GM23248 (cell line): ENCODE measurements at regions not wholly inside any gene's neighbourhood (a gene's known extent, or its start where the extent isn't known, plus 50 kb on each side); places are given as distances from the start of the nearest gene placed in this dataset.

Source experiments
- DNase-seq: peaks from one replicate; pipeline ENCODE4 v3.0.0-alpha.2; 2015
- H2AFZ ChIP-seq: fragments of 200-600 bp; sonication (generic); 2 replicates; pipeline ENCODE4 v1.6.1; 2016; ENCODE audit warnings: antibody characterized with exemption
- H3F3A ChIP-seq: fragments of 200-600 bp; sonication (generic); 2 replicates; pipeline ENCODE4 v1.6.1; 2016; ENCODE audit warnings: mild to moderate bottlenecking, antibody characterized with exemption, mixed run types; ENCODE audit not compliant: insufficient read depth
- H3K27ac ChIP-seq: fragments of 200-600 bp; sonication (generic); 2 replicates; pipeline ENCODE4 v1.5.1; 2016; ENCODE audit warnings: mild to moderate bottlenecking
- H3K27me3 ChIP-seq: fragments of 200-600 bp; sonication (generic); replicated peaks from 2 replicates; pipeline ENCODE4 v1.6.1; 2016; ENCODE audit warnings: mild to moderate bottlenecking; ENCODE audit not compliant: insufficient read depth
- H3K36me3 ChIP-seq: fragments of 200-600 bp; sonication (generic); 2 replicates; pipeline ENCODE4 v1.6.1; 2016; ENCODE audit warnings: low read depth, mild to moderate bottlenecking
- H3K4me1 ChIP-seq: fragments of 200-600 bp; sonication (generic); 2 replicates; pipeline ENCODE4 v1.6.1; 2016; ENCODE audit warnings: mild to moderate bottlenecking; ENCODE audit not compliant: insufficient read depth
- H3K4me2 ChIP-seq: fragments of 200-600 bp; sonication (generic); one replicate; pipeline ENCODE4 v1.6.1; 2016; ENCODE audit warnings: mild to moderate bottlenecking; ENCODE audit not compliant: unreplicated experiment
- H3K4me3 ChIP-seq: fragments of 200-600 bp; sonication (generic); 2 replicates; pipeline ENCODE4 v1.5.1; 2016; ENCODE audit warnings: mild to moderate bottlenecking
- H3K79me2 ChIP-seq: fragments of 200-600 bp; sonication (generic); 2 replicates; pipeline ENCODE4 v1.6.1; 2016; ENCODE audit warnings: mild to moderate bottlenecking; ENCODE audit not compliant: insufficient read depth
- H3K9ac ChIP-seq: fragments of 200-600 bp; sonication (generic); 2 replicates; pipeline ENCODE4 v1.6.1; 2016; ENCODE audit warnings: mild to moderate bottlenecking
- H3K9me2 ChIP-seq: fragments of 200-600 bp; sonication (generic); 2 replicates; pipeline ENCODE4 v1.6.1; 2016; ENCODE audit warnings: mixed run types, mild to moderate bottlenecking, moderate library complexity; ENCODE audit not compliant: insufficient read depth
- H3K9me3 ChIP-seq: fragments of 200-600 bp; sonication (generic); one replicate; pipeline ENCODE4 v1.6.1; 2017; ENCODE audit warnings: low read depth
- H4K20me1 ChIP-seq: fragments of 200-600 bp; sonication (generic); 2 replicates; pipeline ENCODE4 v1.6.0; 2016; ENCODE audit not compliant: insufficient read depth
- EZH2 ChIP-seq: fragments of 200-600 bp; sonication (generic); IDR thresholded peaks from 2 replicates; pipeline ENCODE4 v1.6.1; 2018; ENCODE audit warnings: antibody characterized with exemption, mild to moderate bottlenecking; ENCODE audit not compliant: insufficient read depth, poor library complexity, severe bottlenecking
- EZH2phosphoT487 ChIP-seq: fragments of 200-600 bp; sonication (generic); IDR thresholded peaks from 2 replicates; pipeline ENCODE4 v1.6.1; 2018; ENCODE audit warnings: antibody characterized with exemption, moderate library complexity, mild to moderate bottlenecking, low read depth; ENCODE audit not compliant: insufficient read depth
- WGBS, 2 experiments: methylation state at CpG; one replicate each; pipeline ENCODE4 v1.1.6; 2015 to 2017; ENCODE audit warnings: low lambda C conversion rate in 2 of 2, low coverage in 1 of 2; ENCODE audit errors: missing lambda C conversion rate in 2 of 2; 5-methylcytosine and 5-hydroxymethylcytosine counted together
- in situ Hi-C: fragments of 300-500 bp; cut with MboI; formaldehyde crosslinking; loops from 2 replicates; pipeline ENCODE4 v1.15.0; 2020

GRCh38 chr14:79938185-79938584 is 273.1 kb downstream of the DIO2 start:
- no peaks in the 10 kb centered on the region for H3K9me3 ChIP-seq
- 6 to 7% methylated on average over 3 of the region's 3 CpGs for WGBS, 2 experiments
- no peak overlapping the region for H2AFZ ChIP-seq
- no peaks in the 10 kb centered on the region for H3K27me3 ChIP-seq
- no peak overlapping the region for H3K4me2 ChIP-seq
- in situ Hi-C loops: no loop called here
- no peak overlapping the region for H3K27ac ChIP-seq
- H3K79me2 ChIP-seq: no peaks in the 10 kb centered on the region
- H3K4me3 ChIP-seq: no peak overlapping the region
- no peaks in the 10 kb centered on the region for H4K20me1 ChIP-seq
- H3F3A ChIP-seq: no peaks in the 10 kb centered on the region
- TF ChIP-seq EZH2phosphoT487 (no peak), EZH2 (no peak)
- no peaks in the 10 kb centered on the region for H3K9me2 ChIP-seq
- no peaks in the 10 kb centered on the region for H3K4me1 ChIP-seq
- no peak for DNase-seq
- no peaks in the 10 kb centered on the region for H3K36me3 ChIP-seq
- no peak overlapping the region for H3K9ac ChIP-seq

- no peaks in the 10 kb centered on the region for H3K4me1 ChIP-seq
- no peak for DNase-seq
- H3F3A ChIP-seq: no peaks in the 10 kb centered on the region
- H3K9me2 ChIP-seq: no peaks in the 10 kb centered on the region
- H4K20me1 ChIP-seq: no peaks in the 10 kb centered on the region
- TF ChIP-seq EZH2 (no peak), EZH2phosphoT487 (no peak)
- H3K9ac ChIP-seq: no peak overlapping the region
- H3K27me3 ChIP-seq: no peaks in the 10 kb centered on the region
- H3K27ac ChIP-seq: no peak overlapping the region
- H2AFZ ChIP-seq: no peak overlapping the region
- H3K36me3 ChIP-seq: no peaks in the 10 kb centered on the region
- no peaks in the 10 kb centered on the region for H3K9me3 ChIP-seq
- H3K79me2 ChIP-seq: no peaks in the 10 kb centered on the region
- no peak overlapping the region for H3K4me3 ChIP-seq
- no peak overlapping the region for H3K4me2 ChIP-seq
- in situ Hi-C loops: no loop called here
Measured at GRCh38 chr14:79937433-79937832, 273.9 kb downstream of the DIO2 start.

DNA sequence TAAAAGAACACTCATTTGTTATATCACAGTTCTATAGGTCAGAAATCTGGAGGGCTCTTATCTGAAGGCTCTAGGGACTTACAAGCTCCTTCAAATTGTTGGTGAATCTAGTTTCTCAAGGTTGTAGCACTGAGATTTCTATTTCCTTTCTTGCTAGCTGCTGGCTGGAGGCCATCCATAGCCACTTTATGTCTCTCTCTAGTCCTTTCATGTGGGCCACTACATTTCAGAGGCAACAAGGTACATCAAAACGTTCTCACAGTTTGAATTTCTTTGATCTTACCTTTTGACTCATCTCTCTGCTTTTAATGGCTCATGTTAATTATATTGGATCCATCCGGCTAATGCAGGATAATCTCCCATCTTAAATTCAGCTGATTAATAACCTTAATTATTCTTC is 286.8 kb downstream of the DIO2 start:
- Histone ChIP-seq H3F3A (no peaks in the 10 kb centered on the region), H3K27me3 (no peaks in the 10 kb centered on the region), H3K9ac (no peak overlapping the region), H3K4me2 (no peak overlapping the region), H3K27ac (no peak overlapping the region), H4K20me1 (no peaks in the 10 kb centered on the region), H3K9me2 (no peaks in the 10 kb centered on the region), H2AFZ (no peak overlapping the region), H3K36me3 (no peaks in the 10 kb centered on the region), H3K4me1 (no peaks in the 10 kb centered on the region), H3K79me2 (no peaks in the 10 kb centered on the region), H3K4me3 (no peak overlapping the region), H3K9me3 (no peaks in the 10 kb centered on the region)
- DNase-seq: no peak
- no peak for TF ChIP-seq EZH2
- TF ChIP-seq EZH2phosphoT487: no peak
- 24 to 31% methylated on average over 2 of the region's 2 CpGs for WGBS, 2 experiments
- in situ Hi-C loops: no loop called here

GRCh38 chr14:79920180-79920692 is 291.1 kb downstream of the DIO2 start:
- TF ChIP-seq EZH2: no peak
- no peak for DNase-seq

More at GRCh38 chr14:79920180-79920692, 291.1 kb downstream of the DIO2 start:
- Histone ChIP-seq H3F3A (no peaks in the 10 kb centered on the region), H3K36me3 (no peaks in the 10 kb centered on the region), H3K4me1 (no peaks in the 10 kb centered on the region), H3K27ac (no peak overlapping the region), H3K9ac (no peak overlapping the region), H3K9me3 (no peaks in the 10 kb centered on the region), H3K4me2 (no peak overlapping the region), H3K9me2 (no peaks in the 10 kb centered on the region), H2AFZ (no peak overlapping the region), H3K79me2 (no peaks in the 10 kb centered on the region), H4K20me1 (no peaks in the 10 kb centered on the region), H3K27me3 (no peaks in the 10 kb centered on the region), H3K4me3 (no peak overlapping the region)
- 30 to 32% methylated on average over 7 of the region's 7 CpGs for WGBS, 2 experiments
- in situ Hi-C loops: no loop called here
